Pons (tissue), 1 donor: ENCODE measurements at regions not wholly inside any gene's neighbourhood (a gene's known extent, or its start where the extent isn't known, plus 50 kb on each side); places are given as distances from the start of the nearest gene placed in this dataset.
"Not testable (repeated sequence)": the region's sequence is repeated elsewhere in the genome, so short reads cannot be mapped to it uniquely, and the experiment has no call there.

Source experiments
- DNase-seq: peaks from one replicate; pipeline ENCODE4 v3.0.0-alpha.2; 2016; ENCODE audit warnings: low spot score

DNA sequence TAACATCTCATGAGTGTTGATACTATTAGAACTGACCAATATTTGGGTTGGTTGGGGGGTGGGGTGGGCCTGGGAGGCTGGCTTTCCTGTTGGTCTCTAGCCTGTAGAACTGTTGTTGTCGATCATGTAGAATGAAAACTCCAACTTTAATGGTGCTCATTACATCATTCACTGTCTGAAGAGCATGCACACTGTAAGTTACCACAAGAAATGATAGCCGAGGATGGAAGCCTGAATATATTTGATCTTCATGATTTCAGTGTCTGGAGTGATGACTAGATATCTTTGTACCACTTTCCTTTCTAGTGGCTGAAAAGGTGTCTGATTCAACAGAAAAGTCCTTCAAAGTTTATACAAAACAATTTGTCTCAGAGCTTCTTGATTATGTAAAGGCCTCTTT is 123.6 kb downstream of the XCL2 start:
- DNase-seq, result no peak

GRCh38 chr1:168419736-168420135 is 124.1 kb downstream of the XCL2 start:
- no peak for DNase-seq

DNA sequence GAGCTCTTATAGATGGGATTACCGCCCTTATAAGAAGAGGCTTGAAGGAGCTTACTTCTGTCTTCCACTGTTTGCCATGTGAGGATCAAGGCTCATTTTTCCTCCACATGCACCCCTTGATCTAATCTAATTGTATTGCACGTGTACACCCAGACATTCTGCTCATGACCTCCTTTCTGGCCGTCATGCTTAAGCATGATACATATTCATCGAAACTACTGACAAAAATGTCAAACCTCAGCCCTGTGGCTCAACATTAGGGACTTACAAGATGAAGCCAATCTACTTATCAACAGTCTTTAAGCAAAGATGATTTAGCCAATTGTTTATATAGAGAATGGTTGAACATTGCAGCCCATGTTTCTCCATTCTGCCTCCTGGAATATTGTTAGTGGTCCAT is 127.6 kb downstream of the XCL2 start:
- no peak for DNase-seq

DNA sequence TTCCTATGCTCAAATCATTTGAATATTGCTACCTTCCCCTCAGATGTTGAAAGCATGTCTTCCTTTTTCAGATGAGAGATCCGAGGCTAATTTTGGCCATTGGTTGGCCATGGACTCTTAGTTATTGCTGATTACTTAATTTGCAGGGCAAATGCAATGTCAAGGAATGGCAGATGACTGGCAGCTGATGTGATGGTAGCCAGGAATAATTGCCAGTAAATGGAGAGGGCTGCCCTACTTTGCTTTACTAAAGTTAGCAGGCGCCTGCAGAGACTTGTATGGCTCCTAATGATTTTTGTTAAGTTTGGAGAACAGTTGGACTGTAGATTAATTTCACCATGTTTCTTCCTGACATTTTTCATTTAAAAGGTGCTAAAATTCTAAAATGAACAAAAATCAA is 128.9 kb downstream of the XCL2 start:
- DNase-seq, result no peak

- DNase-seq, result no peak
These were observed 129.8 kb downstream of the TBX19 start for GRCh38 chr1:168410464-168410863.

DNA sequence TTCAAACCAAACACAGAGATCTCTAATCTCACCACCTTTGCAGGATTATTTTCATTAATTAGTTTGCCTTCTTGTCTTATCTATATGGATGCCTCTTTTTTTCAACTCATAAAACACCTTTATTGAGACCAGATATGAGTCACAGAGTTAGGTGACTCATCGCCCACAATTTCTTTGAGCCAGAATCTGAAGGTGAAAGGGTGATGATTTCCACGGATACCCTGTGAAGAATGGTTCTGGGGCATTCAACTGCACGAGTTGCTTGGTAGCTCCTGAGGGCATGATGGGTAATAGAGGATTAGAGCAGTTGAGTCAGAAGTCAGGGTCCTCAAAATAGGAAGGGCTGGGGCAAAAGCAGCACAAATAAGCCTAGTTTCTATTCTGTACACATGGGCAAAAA is 128.2 kb downstream of the TBX19 start:
- DNase-seq, result no peak

- no peak for DNase-seq
These were observed 127.8 kb downstream of the TBX19 start for GRCh38 chr1:168408539-168408865.

GRCh38 chr1:168407832-168408538 is 127.3 kb downstream of the TBX19 start:
- no peak for DNase-seq

- DNase-seq, result no peak
These were observed 125.4 kb downstream of the TBX19 start for GRCh38 chr1:168405906-168406549.

DNA sequence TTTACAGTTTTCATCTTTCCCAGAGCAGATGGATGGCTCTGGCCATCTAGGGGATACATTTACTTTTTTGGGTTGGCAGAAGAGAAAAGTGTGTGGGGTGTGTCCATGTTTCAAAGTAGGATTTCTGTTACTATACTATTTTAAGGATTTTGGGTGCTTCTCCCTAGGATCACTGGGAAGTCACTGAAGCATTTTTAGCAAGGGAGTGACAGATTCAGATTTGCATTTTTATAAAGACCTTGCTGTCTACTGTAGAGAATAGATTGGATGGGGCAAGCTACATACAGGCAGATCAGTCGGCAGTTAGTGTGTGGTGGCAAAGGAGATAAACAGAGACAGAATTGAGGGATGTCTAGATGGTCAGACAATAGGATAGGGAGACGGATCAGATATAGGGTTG is 122.5 kb downstream of the TBX19 start:
- no peak for DNase-seq

DNA sequence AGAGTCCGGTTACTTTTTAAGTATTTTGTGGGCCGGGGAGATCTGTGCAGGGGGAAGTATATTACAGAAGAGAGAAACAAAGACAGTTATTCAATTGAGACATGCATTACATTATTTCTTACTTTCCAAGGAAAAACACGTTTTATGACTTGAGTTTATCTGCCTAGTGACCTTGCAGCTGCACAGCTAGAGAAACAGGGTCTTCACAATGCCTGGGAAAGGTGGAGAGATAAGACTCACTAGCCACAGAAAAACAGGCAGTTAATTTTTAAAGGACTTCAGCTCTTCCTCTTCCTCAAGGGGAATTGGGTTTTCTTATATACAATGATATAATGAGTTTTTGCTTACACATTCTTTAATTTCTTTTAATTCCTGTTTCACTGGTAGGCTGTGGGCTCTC is 121.8 kb downstream of the TBX19 start:
- DNase-seq, result not testable (repeated sequence)

- no peak for DNase-seq
These were observed 120.7 kb downstream of the TBX19 start for GRCh38 chr1:168401341-168401740.

DNA sequence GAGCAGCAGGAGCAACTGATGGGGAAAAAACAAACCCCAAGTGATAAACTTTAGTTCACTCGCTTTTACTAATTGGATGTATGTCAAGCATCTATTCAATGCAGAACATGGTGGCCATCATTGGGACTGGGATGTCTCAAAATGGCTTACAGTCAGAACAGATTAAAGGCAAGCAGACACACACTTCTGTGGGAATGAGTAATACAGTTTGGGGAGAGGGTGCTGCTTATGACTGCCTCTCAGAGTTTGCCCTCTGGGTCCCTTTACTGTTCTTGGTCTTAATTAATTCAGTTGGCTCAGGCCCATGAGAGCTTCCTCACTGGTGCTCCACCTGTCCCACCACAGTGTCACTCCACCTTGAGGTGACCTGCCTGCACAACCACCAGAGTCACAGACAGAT is 119.5 kb downstream of the TBX19 start:
- no peak for DNase-seq

DNA sequence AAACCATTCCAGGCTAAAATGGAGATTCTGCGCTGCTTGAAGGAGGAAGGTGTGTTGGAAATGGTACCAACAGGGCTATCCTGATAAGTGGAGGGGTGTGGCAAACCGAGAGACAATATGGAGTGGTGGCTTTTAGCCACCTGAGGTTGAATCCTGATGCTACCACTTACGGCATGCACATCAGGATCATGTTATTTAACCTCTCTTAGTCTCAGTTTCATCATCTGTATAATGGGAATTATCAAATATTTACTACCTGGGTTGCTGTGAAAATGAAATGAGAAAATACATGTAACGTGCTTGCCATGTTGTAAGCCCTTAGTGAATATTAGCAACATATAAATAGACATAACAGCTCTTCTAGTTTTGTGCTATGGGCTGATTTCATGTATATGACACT is 117.1 kb downstream of the TBX19 start:
- DNase-seq, result no peak

DNA sequence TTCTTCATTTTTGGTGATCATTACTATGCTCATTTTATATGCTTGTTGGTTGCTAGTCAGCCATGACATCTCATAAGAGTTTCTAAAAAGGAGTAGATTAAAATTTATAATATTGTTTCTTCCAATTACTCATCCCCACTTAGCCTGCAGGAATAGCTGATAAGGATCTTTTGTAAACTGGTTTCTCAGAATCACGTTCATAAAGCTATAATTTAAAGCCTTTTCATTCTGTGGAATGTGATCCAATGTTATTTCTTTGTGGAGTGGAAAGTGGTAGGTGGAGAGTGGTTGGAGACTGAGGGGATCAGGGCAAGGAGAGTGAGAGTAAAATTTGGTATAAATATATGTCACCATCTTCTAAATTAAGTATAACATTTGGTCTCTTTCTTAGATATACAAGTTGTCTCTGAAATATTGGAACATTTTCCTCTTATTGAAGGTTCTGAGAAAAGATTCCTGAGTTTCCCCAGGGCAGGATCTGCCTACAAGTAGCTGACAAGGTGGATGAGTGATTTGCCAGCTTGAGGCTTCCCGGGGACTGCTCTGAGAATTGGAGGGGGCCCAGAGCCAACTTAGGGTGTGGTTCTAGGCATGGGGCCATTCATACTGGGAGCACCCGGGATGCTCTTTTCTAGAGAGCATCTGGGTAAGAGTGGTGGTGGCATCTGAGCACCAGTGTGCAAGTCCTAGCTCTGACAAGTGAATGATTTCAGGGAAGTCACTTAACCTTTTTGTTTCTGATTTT is 116.4 kb downstream of the TBX19 start:
- DNase-seq, result no peak

- DNase-seq, result no peak
These were observed 115.8 kb downstream of the TBX19 start for GRCh38 chr1:168396508-168396907.

- DNase-seq, result no peak
These were observed 114.2 kb downstream of the TBX19 start for GRCh38 chr1:168394858-168395257.

DNA sequence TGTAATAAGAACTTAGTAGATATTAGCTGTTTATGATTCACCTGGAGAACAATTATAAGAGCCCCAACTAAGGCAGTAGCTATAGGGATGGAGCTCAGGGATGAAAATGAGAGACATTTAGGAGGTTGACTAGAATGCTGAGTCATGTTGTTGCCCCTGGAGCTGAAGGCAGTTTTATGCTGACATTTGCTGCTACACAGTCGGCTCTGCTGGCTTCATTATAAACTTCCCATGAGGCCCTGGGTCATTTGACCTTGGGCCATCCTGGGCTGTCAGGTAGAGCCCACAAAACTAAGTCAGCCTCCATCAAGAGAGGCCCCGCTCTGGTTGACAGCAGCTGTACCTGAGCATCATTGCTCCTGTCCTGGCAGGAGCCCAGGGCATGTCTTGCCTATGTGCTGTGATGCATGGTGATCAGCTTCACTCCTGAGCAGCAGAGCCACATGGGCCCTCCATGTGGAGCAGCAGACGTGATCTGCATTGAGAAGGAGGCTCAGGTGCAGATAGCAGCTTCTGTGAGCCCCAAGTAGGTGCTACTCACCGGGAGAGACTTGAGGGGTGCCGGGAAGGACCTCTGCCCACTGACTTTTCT is 112.4 kb downstream of the TBX19 start:
- no peak for DNase-seq

GRCh38 chr1:168391851-168392681 is 111.4 kb downstream of the TBX19 start:
- DNase-seq, result no peak

- no peak for DNase-seq
These were observed 109.6 kb downstream of the TBX19 start for GRCh38 chr1:168390271-168390670.

- DNase-seq, result no peak
These were observed 107.4 kb downstream of the TBX19 start for GRCh38 chr1:168387781-168388760.
